ENCODE measurements at regions not wholly inside any gene's neighbourhood (a gene's known extent, or its start where the extent isn't known, plus 50 kb on each side); places are given as distances from the start of the nearest gene placed in this dataset.

DNA sequence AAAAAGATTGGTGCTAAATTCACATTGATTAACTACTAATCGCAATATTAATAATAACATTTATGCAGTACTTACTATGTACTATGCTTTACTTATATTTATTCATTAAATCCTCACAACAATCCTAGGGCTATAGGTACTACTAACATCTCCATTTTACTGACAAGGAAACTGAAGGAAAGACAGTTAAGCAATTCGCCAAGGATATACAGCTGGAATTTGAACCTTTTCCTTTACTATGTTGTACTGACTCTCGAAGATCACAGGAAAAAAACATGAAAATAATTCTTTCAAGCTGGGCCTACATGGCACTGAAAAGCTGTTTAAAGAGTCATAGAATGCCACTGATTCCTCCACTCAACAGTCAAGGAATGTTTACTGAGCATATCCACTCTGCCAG lies 185.4 kb downstream of the IPMK start (continued):
- TF ChIP-seq, protein P1, sequence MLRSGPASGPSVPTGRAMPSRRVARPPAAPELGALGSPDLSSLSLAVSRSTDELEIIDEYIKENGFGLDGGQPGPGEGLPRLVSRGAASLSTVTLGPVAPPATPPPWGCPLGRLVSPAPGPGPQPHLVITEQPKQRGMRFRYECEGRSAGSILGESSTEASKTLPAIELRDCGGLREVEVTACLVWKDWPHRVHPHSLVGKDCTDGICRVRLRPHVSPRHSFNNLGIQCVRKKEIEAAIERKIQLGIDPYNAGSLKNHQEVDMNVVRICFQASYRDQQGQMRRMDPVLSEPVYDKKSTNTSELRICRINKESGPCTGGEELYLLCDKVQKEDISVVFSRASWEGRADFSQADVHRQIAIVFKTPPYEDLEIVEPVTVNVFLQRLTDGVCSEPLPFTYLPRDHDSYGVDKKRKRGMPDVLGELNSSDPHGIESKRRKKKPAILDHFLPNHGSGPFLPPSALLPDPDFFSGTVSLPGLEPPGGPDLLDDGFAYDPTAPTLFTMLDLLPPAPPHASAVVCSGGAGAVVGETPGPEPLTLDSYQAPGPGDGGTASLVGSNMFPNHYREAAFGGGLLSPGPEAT (IDR thresholded peaks at IDR 0.05; ENCODE audit: low read depth) = no peak
- TF ChIP-seq RAD51 (IDR thresholded peaks at IDR 0.05) = no peak
- no peak for TF ChIP-seq NR2F1 (conservative IDR thresholded peaks at IDR 0.05)
- TF ChIP-seq, protein P2, sequence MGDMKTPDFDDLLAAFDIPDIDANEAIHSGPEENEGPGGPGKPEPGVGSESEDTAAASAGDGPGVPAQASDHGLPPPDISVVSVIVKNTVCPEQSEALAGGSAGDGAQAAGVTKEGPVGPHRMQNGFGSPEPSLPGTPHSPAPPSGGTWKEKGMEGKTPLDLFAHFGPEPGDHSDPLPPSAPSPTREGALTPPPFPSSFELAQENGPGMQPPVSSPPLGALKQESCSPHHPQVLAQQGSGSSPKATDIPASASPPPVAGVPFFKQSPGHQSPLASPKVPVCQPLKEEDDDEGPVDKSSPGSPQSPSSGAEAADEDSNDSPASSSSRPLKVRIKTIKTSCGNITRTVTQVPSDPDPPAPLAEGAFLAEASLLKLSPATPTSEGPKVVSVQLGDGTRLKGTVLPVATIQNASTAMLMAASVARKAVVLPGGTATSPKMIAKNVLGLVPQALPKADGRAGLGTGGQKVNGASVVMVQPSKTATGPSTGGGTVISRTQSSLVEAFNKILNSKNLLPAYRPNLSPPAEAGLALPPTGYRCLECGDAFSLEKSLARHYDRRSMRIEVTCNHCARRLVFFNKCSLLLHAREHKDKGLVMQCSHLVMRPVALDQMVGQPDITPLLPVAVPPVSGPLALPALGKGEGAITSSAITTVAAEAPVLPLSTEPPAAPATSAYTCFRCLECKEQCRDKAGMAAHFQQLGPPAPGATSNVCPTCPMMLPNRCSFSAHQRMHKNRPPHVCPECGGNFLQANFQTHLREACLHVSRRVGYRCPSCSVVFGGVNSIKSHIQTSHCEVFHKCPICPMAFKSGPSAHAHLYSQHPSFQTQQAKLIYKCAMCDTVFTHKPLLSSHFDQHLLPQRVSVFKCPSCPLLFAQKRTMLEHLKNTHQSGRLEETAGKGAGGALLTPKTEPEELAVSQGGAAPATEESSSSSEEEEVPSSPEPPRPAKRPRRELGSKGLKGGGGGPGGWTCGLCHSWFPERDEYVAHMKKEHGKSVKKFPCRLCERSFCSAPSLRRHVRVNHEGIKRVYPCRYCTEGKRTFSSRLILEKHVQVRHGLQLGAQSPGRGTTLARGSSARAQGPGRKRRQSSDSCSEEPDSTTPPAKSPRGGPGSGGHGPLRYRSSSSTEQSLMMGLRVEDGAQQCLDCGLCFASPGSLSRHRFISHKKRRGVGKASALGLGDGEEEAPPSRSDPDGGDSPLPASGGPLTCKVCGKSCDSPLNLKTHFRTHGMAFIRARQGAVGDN (IDR thresholded peaks at IDR 0.05) = no peak
- TF ChIP-seq, protein P3, sequence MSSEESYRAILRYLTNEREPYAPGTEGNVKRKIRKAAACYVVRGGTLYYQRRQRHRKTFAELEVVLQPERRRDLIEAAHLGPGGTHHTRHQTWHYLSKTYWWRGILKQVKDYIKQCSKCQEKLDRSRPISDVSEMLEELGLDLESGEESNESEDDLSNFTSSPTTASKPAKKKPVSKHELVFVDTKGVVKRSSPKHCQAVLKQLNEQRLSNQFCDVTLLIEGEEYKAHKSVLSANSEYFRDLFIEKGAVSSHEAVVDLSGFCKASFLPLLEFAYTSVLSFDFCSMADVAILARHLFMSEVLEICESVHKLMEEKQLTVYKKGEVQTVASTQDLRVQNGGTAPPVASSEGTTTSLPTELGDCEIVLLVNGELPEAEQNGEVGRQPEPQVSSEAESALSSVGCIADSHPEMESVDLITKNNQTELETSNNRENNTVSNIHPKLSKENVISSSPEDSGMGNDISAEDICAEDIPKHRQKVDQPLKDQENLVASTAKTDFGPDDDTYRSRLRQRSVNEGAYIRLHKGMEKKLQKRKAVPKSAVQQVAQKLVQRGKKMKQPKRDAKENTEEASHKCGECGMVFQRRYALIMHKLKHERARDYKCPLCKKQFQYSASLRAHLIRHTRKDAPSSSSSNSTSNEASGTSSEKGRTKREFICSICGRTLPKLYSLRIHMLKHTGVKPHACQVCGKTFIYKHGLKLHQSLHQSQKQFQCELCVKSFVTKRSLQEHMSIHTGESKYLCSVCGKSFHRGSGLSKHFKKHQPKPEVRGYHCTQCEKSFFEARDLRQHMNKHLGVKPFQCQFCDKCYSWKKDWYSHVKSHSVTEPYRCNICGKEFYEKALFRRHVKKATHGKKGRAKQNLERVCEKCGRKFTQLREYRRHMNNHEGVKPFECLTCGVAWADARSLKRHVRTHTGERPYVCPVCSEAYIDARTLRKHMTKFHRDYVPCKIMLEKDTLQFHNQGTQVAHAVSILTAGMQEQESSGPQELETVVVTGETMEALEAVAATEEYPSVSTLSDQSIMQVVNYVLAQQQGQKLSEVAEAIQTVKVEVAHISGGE (CRISPR knock-in tag; IDR thresholded peaks at IDR 0.05) = no peak
- TF ChIP-seq, protein P4, sequence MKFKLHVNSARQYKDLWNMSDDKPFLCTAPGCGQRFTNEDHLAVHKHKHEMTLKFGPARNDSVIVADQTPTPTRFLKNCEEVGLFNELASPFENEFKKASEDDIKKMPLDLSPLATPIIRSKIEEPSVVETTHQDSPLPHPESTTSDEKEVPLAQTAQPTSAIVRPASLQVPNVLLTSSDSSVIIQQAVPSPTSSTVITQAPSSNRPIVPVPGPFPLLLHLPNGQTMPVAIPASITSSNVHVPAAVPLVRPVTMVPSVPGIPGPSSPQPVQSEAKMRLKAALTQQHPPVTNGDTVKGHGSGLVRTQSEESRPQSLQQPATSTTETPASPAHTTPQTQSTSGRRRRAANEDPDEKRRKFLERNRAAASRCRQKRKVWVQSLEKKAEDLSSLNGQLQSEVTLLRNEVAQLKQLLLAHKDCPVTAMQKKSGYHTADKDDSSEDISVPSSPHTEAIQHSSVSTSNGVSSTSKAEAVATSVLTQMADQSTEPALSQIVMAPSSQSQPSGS (IDR thresholded peaks at IDR 0.05; ENCODE audit: low read length) = no peak
- no peak for TF ChIP-seq POU2F2 (IDR thresholded peaks at IDR 0.05; ENCODE audit: borderline replicate concordance, low read depth, low read length)
- TF ChIP-seq ZNF622 (IDR thresholded peaks at IDR 0.05) = no peak
- TF ChIP-seq RFX5 (IDR thresholded peaks at IDR 0.05; ENCODE audit: low read depth, low read length) = no peak
- no peak for TF ChIP-seq CHD2 (IDR thresholded peaks at IDR 0.05; ENCODE audit: borderline replicate concordance, low read depth, low read length)
- TF ChIP-seq, protein P5, sequence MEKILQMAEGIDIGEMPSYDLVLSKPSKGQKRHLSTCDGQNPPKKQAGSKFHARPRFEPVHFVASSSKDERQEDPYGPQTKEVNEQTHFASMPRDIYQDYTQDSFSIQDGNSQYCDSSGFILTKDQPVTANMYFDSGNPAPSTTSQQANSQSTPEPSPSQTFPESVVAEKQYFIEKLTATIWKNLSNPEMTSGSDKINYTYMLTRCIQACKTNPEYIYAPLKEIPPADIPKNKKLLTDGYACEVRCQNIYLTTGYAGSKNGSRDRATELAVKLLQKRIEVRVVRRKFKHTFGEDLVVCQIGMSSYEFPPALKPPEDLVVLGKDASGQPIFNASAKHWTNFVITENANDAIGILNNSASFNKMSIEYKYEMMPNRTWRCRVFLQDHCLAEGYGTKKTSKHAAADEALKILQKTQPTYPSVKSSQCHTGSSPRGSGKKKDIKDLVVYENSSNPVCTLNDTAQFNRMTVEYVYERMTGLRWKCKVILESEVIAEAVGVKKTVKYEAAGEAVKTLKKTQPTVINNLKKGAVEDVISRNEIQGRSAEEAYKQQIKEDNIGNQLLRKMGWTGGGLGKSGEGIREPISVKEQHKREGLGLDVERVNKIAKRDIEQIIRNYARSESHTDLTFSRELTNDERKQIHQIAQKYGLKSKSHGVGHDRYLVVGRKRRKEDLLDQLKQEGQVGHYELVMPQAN (conservative IDR thresholded peaks at IDR 0.05) = no peak

All from GM12878 (cell line).